HG03060 (cell line): ENCODE measurements at regions not wholly inside any gene's neighbourhood (a gene's known extent, or its start where the extent isn't known, plus 50 kb on each side); places are given as distances from the start of the nearest gene placed in this dataset.
"Not testable (repeated sequence)": the region's sequence is repeated elsewhere in the genome, so short reads cannot be mapped to it uniquely, and the experiment has no call there.

Source experiments
- ATAC-seq: cut with Tn5 transposase; IDR thresholded peaks from one replicate; pipeline ENCODE4 v1.9.1; 2021; ENCODE audit warnings: low read depth, moderate number of reproducible peaks; ENCODE audit not compliant: unreplicated experiment

DNA sequence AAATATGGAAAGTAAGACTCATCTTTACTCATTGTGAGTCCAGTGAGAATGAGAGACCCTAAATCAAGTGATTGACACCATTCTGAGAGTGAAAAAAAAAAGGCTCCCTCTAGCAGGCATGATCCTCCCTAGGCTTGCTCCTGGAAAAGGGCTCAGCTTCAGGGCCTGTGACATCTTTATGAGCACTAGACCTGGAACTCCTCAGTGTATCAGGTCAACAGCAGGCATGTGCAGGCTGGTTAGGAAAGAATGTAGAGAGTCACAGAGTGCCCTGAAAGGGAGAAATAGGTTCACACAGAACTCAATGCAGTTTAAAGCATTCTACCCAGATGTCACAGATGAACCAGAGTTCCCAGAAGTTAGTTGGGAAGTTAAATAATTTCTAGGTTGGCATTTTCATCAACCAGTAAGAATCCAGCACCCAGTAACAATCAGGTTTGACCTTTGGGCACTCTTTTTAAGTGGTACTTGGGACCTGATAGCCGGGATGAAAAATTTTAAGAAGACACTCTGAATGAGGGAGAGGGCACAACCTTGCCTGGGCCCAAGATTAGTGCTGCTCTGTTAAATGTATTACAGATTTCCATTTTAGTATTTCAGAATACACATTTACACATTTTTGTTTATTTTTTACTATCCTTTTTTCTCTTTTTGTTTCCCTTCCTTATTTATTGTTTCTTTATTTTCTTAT, 828.8 kb downstream of the C12orf50 start:
- ATAC-seq = no peak

DNA sequence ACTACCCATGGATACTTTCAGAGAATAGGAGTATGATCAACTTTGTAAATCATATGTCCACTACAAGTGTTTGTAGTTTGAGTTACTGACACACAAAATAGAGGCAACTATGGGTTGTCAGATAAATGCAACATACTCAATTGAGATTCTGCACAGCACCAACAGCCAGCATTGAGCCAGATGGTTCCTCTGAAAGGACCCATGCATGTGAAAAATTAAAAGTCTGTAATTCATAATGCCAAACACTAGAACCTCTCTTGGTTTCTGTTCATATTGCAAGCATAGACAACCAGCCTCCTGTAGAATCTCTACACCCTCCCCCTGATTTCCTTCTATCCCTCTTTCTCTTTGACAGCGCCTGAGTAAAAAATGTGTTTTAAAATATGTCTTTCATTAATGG, 831.0 kb downstream of the C12orf50 start:
- ATAC-seq = no peak

DNA sequence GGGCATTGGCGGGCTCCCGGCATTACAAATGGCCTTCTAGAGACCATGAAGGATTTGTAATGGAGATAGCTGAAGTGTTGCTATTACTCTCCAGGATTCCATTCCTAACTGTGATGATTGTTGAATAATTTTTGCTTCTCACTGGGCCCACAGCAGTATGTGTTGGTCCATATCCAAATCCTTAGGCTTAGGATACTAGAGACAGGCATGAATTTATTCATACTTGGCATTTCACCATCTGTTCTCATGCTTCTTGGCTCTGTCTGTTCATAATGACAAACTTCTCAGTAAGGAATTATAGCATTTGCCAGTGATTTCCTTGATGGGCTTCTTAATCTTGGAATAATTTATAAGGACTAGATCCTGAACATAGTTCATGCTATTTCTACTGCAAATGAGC, 832.9 kb downstream of the C12orf50 start:
- ATAC-seq = no peak

DNA sequence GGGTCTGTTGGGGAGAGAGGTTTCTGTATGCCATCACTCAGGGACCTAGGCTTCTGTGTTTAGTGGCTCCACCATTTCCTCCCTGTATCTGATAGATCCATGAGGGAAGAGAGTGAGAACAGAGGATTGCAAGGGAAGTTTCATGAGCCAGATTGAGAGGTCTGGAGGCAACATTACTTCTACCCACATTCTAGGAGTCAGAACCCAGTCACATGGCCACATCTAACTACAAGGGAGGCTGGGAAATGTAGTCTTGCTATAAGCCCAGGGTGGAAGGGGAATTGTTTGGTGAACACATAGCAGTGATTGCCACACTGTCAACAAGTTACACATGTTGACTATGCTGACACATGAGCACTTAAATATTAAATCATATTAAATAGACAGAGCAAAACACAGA, 834.8 kb downstream of the C12orf50 start:
- ATAC-seq = not testable (repeated sequence)

DNA sequence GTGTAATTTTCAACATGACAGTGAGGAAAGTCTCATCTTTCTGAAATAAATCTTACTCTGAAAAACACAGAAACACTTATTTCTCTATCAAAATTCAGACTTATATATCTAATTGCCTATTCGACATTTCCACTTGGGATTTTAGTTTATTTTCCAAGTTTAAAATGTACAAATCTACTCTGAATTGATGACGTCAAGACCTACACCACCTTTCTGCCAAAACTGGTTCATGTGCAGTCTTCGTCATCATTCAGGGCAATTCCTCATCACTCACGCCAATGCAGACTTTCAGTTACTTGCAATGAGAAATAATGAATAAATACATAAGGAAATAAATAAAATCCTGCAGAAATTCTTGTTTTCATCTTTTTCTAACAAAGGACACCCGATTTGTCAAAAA, 843.8 kb downstream of the C12orf50 start:
- no peak for ATAC-seq

DNA sequence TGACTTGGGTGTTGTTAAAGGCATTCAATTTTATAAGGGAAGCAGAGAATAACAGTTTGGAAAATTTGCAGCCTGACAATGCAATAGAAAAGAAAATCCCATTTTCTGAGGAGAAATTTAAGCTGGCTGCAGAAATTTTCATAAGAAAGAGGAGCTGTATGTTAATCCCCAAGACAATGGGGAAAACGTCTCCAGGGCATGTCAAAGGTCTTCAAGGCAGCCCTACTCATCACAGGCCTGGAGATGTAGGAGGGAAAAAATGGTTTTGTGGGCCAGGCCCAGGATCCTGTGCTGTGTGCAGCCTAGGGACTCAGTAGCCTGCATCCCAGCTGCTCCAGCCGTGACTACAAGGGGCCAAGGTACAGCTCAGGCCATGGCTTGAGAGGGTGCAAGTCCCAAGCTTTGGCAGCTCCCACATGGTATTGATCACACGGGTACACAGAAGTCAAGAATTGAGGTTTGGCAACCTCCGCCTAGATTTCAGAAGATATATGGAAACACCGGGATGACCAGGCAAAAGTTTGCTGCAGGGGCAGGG, 846.4 kb downstream of the C12orf50 start:
- no peak for ATAC-seq

DNA sequence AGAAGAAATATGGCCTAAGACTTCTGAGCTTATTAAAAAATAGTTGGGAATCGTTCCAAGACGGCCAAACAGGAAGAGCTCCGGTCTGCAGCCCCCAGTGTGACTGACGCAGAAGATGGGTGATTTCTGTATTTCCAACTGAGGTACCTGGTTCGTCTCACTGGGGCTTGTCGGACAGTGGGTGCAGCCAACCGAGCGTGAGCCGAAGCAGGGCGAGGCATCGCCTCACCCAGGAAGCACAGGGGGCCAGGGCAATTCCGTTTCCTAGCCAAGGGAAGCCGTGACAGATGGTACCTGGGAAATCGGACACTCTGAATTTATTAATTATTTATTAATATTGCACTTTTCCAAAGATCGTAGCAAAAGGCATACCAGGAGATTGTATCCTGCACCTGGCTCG, 857.8 kb downstream of the C12orf50 start:
- no peak for ATAC-seq

DNA sequence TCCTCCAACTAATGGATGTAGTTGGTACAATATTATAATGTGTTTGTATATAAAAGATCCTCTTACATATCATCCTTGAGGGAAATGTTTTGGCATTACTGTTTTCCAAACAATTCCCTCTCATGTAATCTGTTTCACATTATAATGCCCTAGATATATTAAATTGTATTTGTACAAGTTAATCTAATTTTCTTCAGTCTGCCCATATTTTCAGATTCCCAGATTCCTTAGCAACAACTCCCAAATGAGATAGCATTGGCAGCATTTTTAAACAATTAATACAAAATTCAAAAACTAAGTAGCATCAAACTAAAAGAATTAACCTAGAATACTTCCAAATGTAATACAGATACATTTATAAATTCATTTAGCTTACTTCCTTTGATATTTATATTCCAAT, 860.2 kb downstream of the C12orf50 start:
- no peak for ATAC-seq

DNA sequence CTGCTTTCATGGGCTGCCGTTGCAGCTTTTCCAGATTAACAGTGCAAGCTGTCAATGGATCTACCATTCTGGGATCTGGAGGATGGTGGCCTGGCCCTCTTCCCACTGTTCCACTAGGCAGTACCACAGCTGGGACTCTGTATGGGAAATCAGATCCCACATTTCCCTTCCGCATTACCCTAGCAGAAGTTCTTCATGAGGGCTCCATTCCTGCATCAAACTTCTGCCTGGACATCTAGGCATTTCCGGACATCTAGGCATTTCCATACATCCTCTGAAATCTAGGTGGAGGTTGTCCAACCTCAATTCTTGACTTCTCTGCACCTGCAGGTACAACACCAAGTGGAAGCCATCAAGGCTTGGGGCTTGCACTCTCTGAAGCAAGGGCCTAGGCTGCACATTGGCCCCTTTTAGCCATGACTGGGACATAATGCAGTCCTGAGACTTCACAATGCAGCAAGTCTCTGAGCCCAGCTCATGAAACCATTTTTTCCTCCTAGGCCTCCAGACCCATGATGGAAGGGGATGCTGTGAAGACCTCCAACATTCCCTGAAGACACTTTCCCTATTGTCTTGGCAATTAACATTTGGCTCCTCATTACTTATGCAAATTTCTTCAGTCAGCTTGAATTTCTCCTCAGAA, 863.3 kb downstream of the C12orf50 start:
- no peak for ATAC-seq

DNA sequence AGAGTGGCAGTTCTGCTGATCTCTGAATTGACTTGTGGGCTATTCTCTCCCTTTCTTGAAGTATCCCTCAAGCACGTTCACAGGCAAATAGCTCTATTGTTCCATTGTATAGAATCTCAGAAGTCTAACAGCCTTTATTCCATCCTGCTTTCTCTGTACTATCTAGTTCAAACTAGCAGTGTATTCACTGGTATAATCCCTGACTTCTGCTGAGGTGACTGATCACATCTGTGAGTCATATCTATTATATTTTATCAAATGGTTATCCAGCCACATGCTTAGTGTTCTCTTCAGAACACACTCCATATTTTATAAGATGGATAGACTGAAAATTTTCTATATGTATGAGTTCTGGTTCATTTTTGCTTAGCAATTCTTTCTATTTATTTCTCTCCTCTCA, 866.1 kb downstream of the C12orf50 start:
- no peak for ATAC-seq

DNA sequence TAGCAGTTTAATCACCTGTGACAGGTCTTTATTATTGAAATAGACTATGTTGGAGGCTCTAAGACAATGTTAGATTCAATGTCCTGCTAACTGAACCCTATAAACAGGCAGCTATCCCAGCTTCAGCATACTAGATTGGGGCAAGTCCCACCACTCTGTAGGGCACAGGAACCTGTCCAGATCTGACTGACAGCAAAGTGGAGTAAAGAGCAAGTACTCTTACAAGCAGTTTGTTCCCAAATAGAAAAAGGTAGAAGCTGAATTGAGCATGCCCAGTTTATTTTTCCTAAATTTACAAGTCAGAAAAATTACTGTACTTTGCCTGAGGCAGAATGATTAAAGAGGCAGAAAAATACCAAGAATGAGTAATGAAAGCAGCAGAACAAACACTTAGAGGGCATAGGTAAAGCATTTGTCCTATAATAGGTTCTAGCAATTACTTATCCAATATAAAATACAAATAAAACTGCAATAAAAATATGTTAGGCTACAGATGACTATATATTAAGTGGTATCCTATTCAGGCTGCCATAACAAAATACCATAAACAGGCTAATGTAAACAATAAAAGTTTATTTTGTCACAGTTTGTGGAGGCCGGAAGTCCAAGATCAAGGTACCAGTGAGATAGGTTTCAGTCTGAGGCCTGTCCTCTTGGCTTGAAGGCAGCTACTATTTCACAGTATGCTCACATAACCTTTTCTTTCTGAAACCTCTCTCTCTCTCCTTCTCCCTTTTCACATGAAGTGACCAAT, 868.2 kb downstream of the C12orf50 start:
- no peak for ATAC-seq

DNA sequence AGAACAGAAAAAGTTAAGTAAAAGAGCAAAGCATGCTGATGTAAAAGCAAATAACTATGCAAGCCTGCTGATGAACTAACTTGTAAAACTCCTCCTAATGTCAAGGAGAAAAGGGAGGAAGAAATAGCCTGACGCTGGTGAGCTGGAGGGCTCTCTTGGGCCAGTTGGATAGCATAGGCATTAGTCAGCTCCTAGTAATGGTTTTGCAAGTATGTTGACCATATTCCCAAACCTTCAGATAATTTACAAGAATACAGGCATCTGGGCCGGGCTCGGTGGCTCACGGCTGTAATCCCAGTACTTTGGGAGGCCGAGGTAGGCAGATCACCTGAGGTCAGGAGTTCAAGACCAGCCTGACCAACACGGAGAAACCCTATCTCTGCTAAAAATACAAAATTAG, 871.4 kb downstream of the C12orf50 start:
- ATAC-seq = no peak

DNA sequence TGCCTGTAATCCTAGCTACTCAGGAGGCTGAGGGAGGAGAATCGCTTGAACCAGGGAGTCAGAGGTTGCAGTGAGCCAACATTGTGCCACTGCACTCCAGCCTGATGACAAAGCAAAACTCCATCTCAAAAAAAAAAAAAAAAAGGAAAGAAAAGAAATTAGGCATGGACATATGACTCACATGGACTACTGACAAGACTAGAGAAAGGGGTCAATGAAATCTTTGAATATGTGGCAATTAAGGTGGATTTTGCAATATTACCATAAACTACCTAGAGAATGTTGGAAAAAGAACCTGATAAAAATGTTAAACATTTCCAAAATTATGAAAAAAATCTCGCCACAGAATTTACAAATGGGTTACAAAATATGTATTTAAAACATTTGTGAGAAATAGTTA, 873.6 kb downstream of the C12orf50 start:
- ATAC-seq = no peak

DNA sequence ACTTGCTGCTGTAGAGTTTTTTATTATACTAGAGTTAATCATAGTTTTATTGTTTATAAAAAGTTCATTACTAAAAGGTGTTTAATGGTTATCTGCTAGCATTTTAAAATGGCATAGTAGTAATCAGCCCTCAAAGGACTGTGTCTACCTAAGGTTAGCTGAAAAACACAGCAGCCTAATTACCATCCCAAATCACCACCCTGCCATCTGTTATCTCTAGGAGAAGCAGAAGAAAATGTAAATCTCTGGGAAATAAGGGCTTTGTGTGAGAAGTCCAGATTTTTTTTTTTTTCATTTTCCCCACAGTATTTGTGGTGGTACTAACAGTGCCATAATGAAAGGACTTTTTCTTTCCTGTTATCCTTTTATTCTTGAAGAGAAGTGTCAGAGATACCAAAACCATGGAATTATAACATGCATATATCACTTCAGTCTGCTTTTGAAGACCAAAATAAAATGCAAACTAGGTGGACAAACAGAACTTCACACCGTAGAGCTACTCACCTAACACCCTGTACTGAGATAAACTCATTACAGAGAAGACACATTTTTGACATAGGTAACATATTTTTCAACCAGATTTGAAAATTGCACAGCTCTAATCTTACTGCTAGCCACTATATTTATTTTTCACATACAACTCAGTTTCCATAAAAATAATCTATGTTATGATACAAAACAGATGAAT, 876.2 kb downstream of the C12orf50 start:
- no peak for ATAC-seq

DNA sequence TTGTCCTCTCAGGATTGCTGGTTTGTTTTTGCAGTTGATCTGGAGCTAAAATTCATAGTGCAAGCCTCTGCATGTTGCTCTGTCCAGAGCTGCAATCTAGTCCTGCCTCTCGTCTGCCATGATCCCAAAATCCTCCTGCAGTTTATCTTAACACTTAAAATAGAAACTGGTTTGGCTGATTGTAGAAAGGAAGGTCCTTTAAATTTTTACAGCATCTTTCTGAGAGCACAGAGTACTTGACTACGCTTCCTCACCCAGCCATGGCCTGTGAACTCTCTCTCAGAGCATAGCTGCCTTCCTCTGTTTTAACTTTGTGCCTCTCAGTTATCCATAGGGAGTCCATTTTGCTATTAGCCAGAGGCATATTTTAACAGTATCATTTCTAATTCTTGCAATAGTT, 877.1 kb downstream of the C12orf50 start:
- no peak for ATAC-seq

DNA sequence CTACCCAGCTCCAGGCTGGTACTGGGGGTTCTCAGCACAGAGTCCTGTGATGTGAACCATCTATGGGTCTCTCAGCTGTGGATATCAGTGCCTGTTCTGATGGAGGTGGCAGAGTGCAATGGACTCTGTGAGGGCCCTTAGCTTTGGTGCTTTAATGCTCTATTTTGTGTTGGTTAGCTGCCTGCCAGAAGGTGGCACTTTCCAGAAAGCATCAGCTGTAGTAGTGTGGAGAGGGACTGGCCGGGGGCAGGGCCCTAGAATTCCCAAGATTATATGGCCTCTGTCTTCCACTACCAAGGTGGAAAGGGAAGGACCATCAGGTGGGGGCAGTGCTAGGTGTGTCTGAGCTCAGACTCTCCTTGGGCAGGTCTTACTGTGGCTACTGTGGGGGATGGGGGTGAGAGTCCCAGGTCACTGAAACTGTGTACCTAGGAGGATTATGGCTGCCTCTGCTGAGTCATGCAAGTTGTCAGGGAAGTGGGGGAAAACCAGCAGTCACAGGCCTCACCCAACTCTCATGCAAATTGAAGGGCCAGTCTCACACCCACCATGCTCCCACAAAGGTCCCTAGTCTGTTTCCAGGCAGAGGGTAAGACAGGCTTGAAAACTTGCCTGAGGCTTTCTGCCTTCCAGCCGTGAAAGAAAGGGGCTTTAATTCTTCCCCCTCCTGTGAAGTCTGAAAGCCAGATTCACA, 878.1 kb downstream of the C12orf50 start:
- ATAC-seq = peak; percentile 74

DNA sequence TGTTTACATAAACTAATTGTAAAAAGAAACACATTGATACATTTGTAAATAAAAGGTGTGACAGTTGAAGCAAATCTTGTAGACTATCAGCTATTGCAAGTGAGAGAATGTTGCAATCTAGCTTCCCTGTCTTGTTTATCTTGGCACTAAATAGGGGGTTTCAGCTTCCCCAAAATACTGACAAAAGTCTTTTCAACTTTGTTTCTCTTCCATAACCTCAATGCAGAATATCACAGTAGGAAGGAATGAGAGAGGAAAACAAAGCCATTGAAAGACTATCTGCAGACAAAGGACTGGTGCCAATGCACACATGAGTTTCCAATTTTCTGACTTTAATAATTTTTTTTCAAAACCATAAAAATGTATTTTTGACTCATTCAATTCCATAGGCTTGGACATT, 886.2 kb upstream of the MGAT4C start:
- ATAC-seq = no peak

DNA sequence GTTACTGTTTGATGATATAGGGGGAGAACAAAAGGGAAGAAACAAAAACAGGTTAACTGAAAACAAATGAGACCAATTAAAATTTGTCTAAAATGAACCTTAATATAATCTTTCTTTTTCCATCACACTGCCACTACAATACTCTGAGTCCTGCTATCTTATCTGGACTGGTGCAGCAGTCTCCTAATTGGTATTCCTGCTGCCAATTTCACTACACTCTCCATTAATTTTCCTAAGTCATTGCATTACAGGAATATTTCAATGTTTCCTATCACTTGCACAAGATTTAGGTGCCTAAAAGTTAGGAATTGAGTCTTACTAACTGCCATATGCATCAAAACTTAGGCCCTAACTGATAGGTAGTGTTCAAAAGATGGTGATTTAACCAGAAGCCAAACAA, 884.9 kb upstream of the MGAT4C start:
- ATAC-seq = no peak

DNA sequence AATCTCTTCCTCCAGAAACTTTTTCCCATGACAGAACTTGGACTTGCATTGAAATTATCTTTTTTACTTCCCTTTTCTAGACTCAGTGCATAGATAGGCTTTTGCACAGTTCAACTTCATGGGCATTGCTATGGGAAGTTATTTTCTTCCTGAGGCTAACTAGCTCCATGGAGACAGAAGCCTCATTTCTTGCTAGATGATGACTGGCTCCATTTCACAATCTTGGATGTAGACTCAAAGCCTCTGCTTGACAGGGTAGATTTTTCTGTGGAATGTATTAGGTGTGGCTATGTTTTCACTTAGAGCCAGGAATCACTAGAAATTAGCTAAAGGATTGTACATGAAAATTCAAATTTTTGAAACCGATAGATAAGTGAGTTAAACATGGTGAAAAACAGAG, 884.1 kb upstream of the MGAT4C start:
- ATAC-seq = no peak

DNA sequence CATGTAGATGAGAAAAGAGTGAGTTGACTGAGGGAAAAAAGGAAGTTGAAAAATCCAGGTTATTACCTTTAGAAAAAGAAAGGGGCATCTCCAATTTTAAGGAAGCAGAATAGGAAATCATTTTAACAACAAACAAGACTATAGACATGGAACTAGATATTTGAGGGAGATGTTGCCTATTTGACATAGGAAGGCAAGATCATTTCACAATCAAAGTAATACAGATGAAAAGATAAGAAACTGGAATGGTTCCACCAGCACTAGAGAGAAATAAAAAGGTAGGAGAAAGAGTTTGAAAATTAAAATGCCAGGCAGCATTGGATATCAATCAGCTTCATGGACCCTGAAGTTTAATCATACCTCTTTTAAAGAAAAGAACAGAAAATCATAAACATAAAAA, 881.0 kb upstream of the MGAT4C start:
- no peak for ATAC-seq
